ENCODE measurements at regions not wholly inside any gene's neighbourhood (a gene's known extent, or its start where the extent isn't known, plus 50 kb on each side); places are given as distances from the start of the nearest gene placed in this dataset.
A peak's percentile ranks its signal among the peaks of the same experiment; 100 is the strongest.

DNA sequence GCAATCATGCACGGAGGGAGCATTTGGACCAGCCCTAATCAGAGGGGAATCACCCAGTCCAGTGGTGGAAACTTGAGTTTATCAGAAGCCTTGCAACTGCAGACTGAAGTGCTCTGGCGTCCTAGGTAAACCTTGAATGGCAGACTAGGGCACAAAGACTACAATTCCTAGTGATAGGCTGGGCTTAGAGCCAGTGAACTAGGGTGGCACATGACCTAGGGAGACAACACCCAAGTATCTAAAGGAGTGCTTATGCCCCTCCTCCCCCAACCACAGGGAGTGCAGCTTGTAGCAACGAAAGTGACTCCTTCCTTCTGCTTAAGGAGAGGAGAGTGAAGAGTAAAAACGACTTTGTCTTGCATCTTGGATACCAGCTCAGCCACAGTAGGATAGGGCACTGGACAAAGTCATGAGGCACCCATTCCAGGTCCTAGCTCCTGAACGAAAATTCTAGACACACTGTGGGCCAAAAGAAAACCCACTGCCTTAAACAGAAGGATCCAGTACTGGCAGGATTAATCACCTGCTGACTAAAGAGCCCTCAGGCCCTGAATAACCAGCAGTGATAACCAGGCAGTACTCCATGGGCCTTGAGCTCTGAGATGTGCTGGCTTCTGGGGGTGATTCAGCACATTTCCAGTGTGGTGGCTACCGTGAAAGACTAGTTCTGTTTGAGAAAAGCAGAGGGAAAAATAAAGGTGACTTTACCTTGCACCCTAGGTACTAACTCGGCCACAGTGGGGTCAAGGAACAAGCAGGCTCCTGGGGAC lies 58.7 kb upstream of the STARD8 start:
- DNase-seq, result no peak

DNA sequence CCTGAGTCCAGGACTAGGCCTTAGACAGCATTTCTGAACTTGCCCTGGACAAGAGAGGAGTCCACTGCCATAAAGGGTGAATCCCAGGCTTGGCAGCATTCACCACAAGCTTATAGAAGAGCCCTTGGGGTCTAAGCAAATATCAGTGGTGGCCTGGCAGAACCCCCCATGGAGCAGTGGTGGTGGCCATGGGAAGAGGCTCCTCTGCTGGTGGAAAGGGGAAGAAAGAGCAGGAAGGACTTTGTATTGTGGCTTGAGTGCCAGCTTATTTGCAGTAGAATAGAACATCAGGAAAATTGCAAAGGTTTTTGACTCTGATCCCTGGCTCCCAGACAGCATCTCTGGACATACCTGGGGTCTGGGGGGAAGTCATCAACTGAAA lies 58.1 kb upstream of the STARD8 start:
- no peak for DNase-seq

DNA sequence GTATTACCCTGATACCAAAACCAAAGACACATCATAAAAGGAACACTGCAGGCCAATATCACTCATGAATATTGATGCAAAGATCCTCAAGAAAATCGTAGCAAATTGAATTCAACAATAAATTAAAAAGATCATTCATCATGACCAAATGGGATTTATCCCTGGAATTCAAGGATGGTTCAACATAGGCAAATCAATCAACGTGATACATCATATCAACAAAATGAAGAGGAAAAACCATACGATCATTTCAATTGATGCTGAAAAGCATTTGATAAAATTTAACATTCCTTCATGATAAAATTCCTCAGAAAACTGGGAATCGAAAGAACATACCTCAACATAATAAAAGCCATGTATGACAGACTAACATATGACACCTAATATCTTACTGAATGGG lies 52.7 kb upstream of the STARD8 start:
- DNase-seq, result no peak

DNA sequence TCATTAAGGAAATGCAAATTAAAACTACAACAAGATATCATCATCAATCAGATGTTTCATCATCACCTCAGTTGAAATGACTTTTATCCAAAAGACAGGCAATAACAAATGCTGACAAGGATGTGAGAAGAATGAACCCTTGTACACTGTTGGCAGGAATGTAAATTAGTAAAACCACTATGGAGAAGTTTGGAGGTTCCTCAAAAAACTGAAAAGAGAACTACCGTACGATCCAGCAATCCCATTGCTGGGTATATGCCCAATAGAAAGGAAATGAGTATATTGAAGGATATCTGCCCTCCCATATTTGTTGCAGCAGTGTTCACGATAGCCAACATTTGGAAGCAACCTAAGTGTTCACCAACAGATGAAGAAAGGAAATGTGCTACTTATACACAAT lies 50.6 kb upstream of the STARD8 start:
- DNase-seq, result peak; percentile 12 to 67 (median 42)
